Activated CD4-positive, alpha-beta memory T cell treated with anti-CD3 and anti-CD28 coated beads, Interleukin-2, amount 10 ng/mL, durations not matched to agents 7 days and 5 days (primary cell): ENCODE measurements at regions not wholly inside any gene's neighbourhood (a gene's known extent, or its start where the extent isn't known, plus 50 kb on each side); places are given as distances from the start of the nearest gene placed in this dataset.

Experiments
- CTCF ChIA-PET: fragments of 350-600 bp; sonication (Branson Sonifier 250); formaldehyde crosslinking; loops from one replicate; lab custom pipeline; 2021; ENCODE audit warnings: antibody characterized with exemption, inconsistent platforms; lab: Charles Lee
- POLR2A ChIA-PET: fragments of 350-600 bp; sonication (Branson Sonifier 250); formaldehyde crosslinking; loops from one replicate; lab custom pipeline; 2021; ENCODE audit warnings: antibody characterized with exemption; lab: Charles Lee
- DNase-seq: peaks from one replicate; pipeline ENCODE4 v3.0.0-alpha.2; 2020
- H3K27ac Mint-ChIP-seq: one replicate; pipeline ENCODE4 v1.8.0; 2021; ENCODE audit warnings: mild to moderate bottlenecking, mixed read lengths
- H3K27me3 Mint-ChIP-seq: one replicate; pipeline ENCODE4 v1.8.0; 2021; ENCODE audit warnings: mixed read lengths
- H3K36me3 Mint-ChIP-seq: one replicate; pipeline ENCODE4 v1.8.0; 2021; ENCODE audit warnings: low read depth, mixed read lengths
- H3K4me1 Mint-ChIP-seq: one replicate; pipeline ENCODE4 v1.8.0; 2021; ENCODE audit warnings: mixed read lengths
- H3K4me3 Mint-ChIP-seq: one replicate; pipeline ENCODE4 v1.8.0; 2021; ENCODE audit warnings: mild to moderate bottlenecking, mixed read lengths
- H3K9me3 Mint-ChIP-seq: one replicate; pipeline ENCODE4 v1.8.0; 2021; ENCODE audit warnings: mixed read lengths

GRCh38 chr1:4060850-4061249, 160.8 kb upstream of the C1orf174 start:
- Mint-ChIP-seq H3K4me1 (no peaks in the 10 kb centered on the region), H3K27me3 (no peaks in the 10 kb centered on the region), H3K4me3 (no peak overlapping the region), H3K27ac (no peak overlapping the region), H3K9me3 (no peaks in the 10 kb centered on the region), H3K36me3 (no peaks in the 10 kb centered on the region)
- ChIA-PET CTCF (no interaction called here), POLR2A (no interaction called here)
- DNase-seq: no peak

GRCh38 chr1:4061521-4062031, 161.5 kb upstream of the C1orf174 start:
- Mint-ChIP-seq H3K27me3 (no peaks in the 10 kb centered on the region), H3K9me3 (no peaks in the 10 kb centered on the region), H3K36me3 (no peaks in the 10 kb centered on the region), H3K4me1 (no peaks in the 10 kb centered on the region), H3K27ac (no peak overlapping the region), H3K4me3 (no peak overlapping the region)
- POLR2A ChIA-PET: no interaction called here
- no peak for DNase-seq
- CTCF ChIA-PET: no interaction called here

GRCh38 chr1:4062041-4062440, 162.0 kb upstream of the C1orf174 start:
- H3K27me3 Mint-ChIP-seq: no peaks in the 10 kb centered on the region
- ChIA-PET POLR2A (no interaction called here), CTCF (no interaction called here)
- DNase-seq: no peak
- no peaks in the 10 kb centered on the region for H3K36me3 Mint-ChIP-seq
- no peaks in the 10 kb centered on the region for H3K9me3 Mint-ChIP-seq
- H3K4me1 Mint-ChIP-seq: no peaks in the 10 kb centered on the region
- no peak overlapping the region for H3K27ac Mint-ChIP-seq
- H3K4me3 Mint-ChIP-seq: no peak overlapping the region

- H3K27ac Mint-ChIP-seq: no peak overlapping the region
- POLR2A ChIA-PET: no interaction called here
These were observed 162.5 kb upstream of the C1orf174 start for GRCh38 chr1:4062560-4062959.

GRCh38 chr1:4062992-4063391, 162.9 kb upstream of the C1orf174 start:
- no peak for DNase-seq
- H3K9me3 Mint-ChIP-seq: no peaks in the 10 kb centered on the region
- H3K4me3 Mint-ChIP-seq: no peak overlapping the region
- ChIA-PET POLR2A (no interaction called here), CTCF (no interaction called here)
- H3K27ac Mint-ChIP-seq: no peak overlapping the region
- H3K36me3 Mint-ChIP-seq: no peaks in the 10 kb centered on the region
- H3K27me3 Mint-ChIP-seq: no peaks in the 10 kb centered on the region
- H3K4me1 Mint-ChIP-seq: no peaks in the 10 kb centered on the region

More at GRCh38 chr1:4062560-4062959, 162.5 kb upstream of the C1orf174 start:
- Mint-ChIP-seq H3K9me3 (no peaks in the 10 kb centered on the region), H3K27me3 (no peaks in the 10 kb centered on the region), H3K4me1 (no peaks in the 10 kb centered on the region), H3K36me3 (no peaks in the 10 kb centered on the region), H3K4me3 (no peak overlapping the region)
- no peak for DNase-seq
- CTCF ChIA-PET: no interaction called here

- Mint-ChIP-seq H3K27me3 (no peaks in the 10 kb centered on the region), H3K4me1 (no peaks in the 10 kb centered on the region), H3K27ac (no peak overlapping the region), H3K4me3 (no peak overlapping the region), H3K36me3 (no peaks in the 10 kb centered on the region), H3K9me3 (no peaks in the 10 kb centered on the region)
- DNase-seq: no peak
- POLR2A ChIA-PET: no interaction called here
- CTCF ChIA-PET: no interaction called here
These were observed 163.4 kb upstream of the C1orf174 start for GRCh38 chr1:4063516-4063915.

GRCh38 chr1:4064150-4064889, 164.2 kb upstream of the C1orf174 start:
- DNase-seq: no peak
- POLR2A ChIA-PET: no interaction called here
- CTCF ChIA-PET: no interaction called here
- no peaks in the 10 kb centered on the region for H3K27me3 Mint-ChIP-seq
- H3K4me1 Mint-ChIP-seq: no peaks in the 10 kb centered on the region
- no peaks in the 10 kb centered on the region for H3K36me3 Mint-ChIP-seq
- H3K9me3 Mint-ChIP-seq: no peaks in the 10 kb centered on the region
- H3K27ac Mint-ChIP-seq: no peak overlapping the region
- no peak overlapping the region for H3K4me3 Mint-ChIP-seq

- H3K36me3 Mint-ChIP-seq: no peaks in the 10 kb centered on the region
These were observed 167.0 kb upstream of the C1orf174 start for GRCh38 chr1:4066860-4067599.

GRCh38 chr1:4068076-4068475, 168.0 kb upstream of the C1orf174 start:
- Mint-ChIP-seq H3K27ac (no peak overlapping the region), H3K4me3 (no peak overlapping the region), H3K4me1 (no peaks in the 10 kb centered on the region), H3K9me3 (no peaks in the 10 kb centered on the region), H3K27me3 (peaks cover 1% of the 10 kb centered on the region), H3K36me3 (no peaks in the 10 kb centered on the region)
- CTCF ChIA-PET: no interaction called here
- POLR2A ChIA-PET: no interaction called here
- no peak for DNase-seq

More at GRCh38 chr1:4066860-4067599, 167.0 kb upstream of the C1orf174 start:
- DNase-seq: no peak
- POLR2A ChIA-PET: no interaction called here
- Mint-ChIP-seq H3K27ac (no peak overlapping the region), H3K4me3 (no peak overlapping the region), H3K9me3 (no peaks in the 10 kb centered on the region), H3K4me1 (no peaks in the 10 kb centered on the region), H3K27me3 (peaks cover 1% of the 10 kb centered on the region)
- CTCF ChIA-PET: no interaction called here

GRCh38 chr1:4071653-4072052, 171.6 kb upstream of the C1orf174 start:
- Mint-ChIP-seq H3K9me3 (no peaks in the 10 kb centered on the region), H3K27ac (no peak overlapping the region), H3K4me3 (no peak overlapping the region), H3K36me3 (no peaks in the 10 kb centered on the region), H3K27me3 (peaks cover 1% of the 10 kb centered on the region), H3K4me1 (no peaks in the 10 kb centered on the region)
- DNase-seq: no peak
- ChIA-PET CTCF (no interaction called here), POLR2A (no interaction called here)

- ChIA-PET CTCF (no interaction called here), POLR2A (no interaction called here)
- no peak overlapping the region for H3K27ac Mint-ChIP-seq
- H3K4me1 Mint-ChIP-seq: no peaks in the 10 kb centered on the region
- H3K4me3 Mint-ChIP-seq: no peak overlapping the region
- no peaks in the 10 kb centered on the region for H3K9me3 Mint-ChIP-seq
- H3K36me3 Mint-ChIP-seq: no peaks in the 10 kb centered on the region
- peaks cover 1% of the 10 kb centered on the region for H3K27me3 Mint-ChIP-seq
- DNase-seq: no peak
These were observed 172.5 kb upstream of the C1orf174 start for GRCh38 chr1:4072481-4073153.

- ChIA-PET CTCF (no interaction called here), POLR2A (no interaction called here)
- Mint-ChIP-seq H3K9me3 (no peaks in the 10 kb centered on the region), H3K27me3 (no peaks in the 10 kb centered on the region), H3K4me1 (no peaks in the 10 kb centered on the region), H3K4me3 (no peak overlapping the region), H3K27ac (no peak overlapping the region), H3K36me3 (no peaks in the 10 kb centered on the region)
- DNase-seq: no peak
These were observed 175.6 kb upstream of the C1orf174 start for GRCh38 chr1:4075436-4076225.

- POLR2A ChIA-PET: no interaction called here
- Mint-ChIP-seq H3K4me1 (no peaks in the 10 kb centered on the region), H3K9me3 (peaks cover 2% of the 10 kb centered on the region), H3K36me3 (no peaks in the 10 kb centered on the region), H3K4me3 (no peak overlapping the region), H3K27ac (no peak overlapping the region), H3K27me3 (no peaks in the 10 kb centered on the region)
- CTCF ChIA-PET: no interaction called here
- no peak for DNase-seq
These were observed 176.3 kb upstream of the C1orf174 start for GRCh38 chr1:4076346-4076745.
